H9 (cell line): ENCODE measurements at regions not wholly inside any gene's neighbourhood (a gene's known extent, or its start where the extent isn't known, plus 50 kb on each side); places are given as distances from the start of the nearest gene placed in this dataset.

Experiments used
- DNase-seq: peaks from one replicate; pipeline ENCODE4 v3.0.0-alpha.2; 2017
- H2AFZ ChIP-seq: one replicate; pipeline ENCODE4 v1.6.1; 2013; ENCODE audit warnings: mild to moderate bottlenecking, low read length, control low read depth, moderate library complexity
- H2AK5ac ChIP-seq: 2 replicates; pipeline ENCODE4 v1.6.1; 2013; ENCODE audit warnings: low read length, control low read depth, mixed read lengths; ENCODE audit not compliant: insufficient read length
- H2BK120ac ChIP-seq: one replicate; pipeline ENCODE4 v1.6.1; 2013; ENCODE audit warnings: low read depth, mild to moderate bottlenecking, low read length, control low read depth, inconsistent platforms; ENCODE audit not compliant: poor library complexity, severe bottlenecking
- H2BK12ac ChIP-seq: 2 replicates; pipeline ENCODE4 v1.6.1; 2013; ENCODE audit warnings: low read length, control low read depth, mixed read lengths, low read depth; ENCODE audit not compliant: insufficient read length
- H2BK15ac ChIP-seq: 2 replicates; pipeline ENCODE4 v1.6.1; 2013; ENCODE audit warnings: low read depth, low read length, control low read depth
- H2BK20ac ChIP-seq: one replicate; pipeline ENCODE4 v1.6.1; 2013; ENCODE audit warnings: low read depth, mild to moderate bottlenecking, low read length, control low read depth, inconsistent platforms; ENCODE audit not compliant: poor library complexity, severe bottlenecking
- H2BK5ac ChIP-seq: 2 replicates; pipeline ENCODE4 v1.6.1; 2013; ENCODE audit warnings: low read length, control low read depth, mixed read lengths; ENCODE audit not compliant: insufficient read length
- H3K14ac ChIP-seq: 2 replicates; pipeline ENCODE4 v1.6.1; 2013; ENCODE audit warnings: low read length, control low read depth; ENCODE audit not compliant: insufficient read depth
- H3K18ac ChIP-seq: 2 replicates; pipeline ENCODE4 v1.6.1; 2013; ENCODE audit warnings: low read depth, mild to moderate bottlenecking, mixed read lengths, low read length, control low read depth; ENCODE audit not compliant: insufficient read length
- H3K23ac ChIP-seq: 2 replicates; pipeline ENCODE4 v1.6.1; 2013; ENCODE audit warnings: low read length, control low read depth, mixed read lengths, low read depth; ENCODE audit not compliant: insufficient read length
- H3K23me2 ChIP-seq: 2 replicates; pipeline ENCODE4 v1.6.1; 2013; ENCODE audit warnings: low read depth, mild to moderate bottlenecking, mixed read lengths, low read length, control low read depth; ENCODE audit not compliant: insufficient read length, poor library complexity, severe bottlenecking
- H3K27ac ChIP-seq: 2 replicates; pipeline ENCODE4 v1.5.1; 2013; ENCODE audit warnings: low read length, control low read depth, mixed read lengths, low read depth; ENCODE audit not compliant: insufficient read length
- H3K27me3 ChIP-seq: 2 replicates; pipeline ENCODE4 v1.6.1; 2013; ENCODE audit warnings: low read length, control low read depth, inconsistent platforms; ENCODE audit not compliant: insufficient read depth
- H3K4ac ChIP-seq: 2 replicates; pipeline ENCODE4 v1.6.1; 2013; ENCODE audit warnings: low read depth, mild to moderate bottlenecking, control low read depth, inconsistent platforms, low read length, moderate library complexity
- H3K4me1 ChIP-seq: 2 replicates; pipeline ENCODE4 v1.6.1; 2013; ENCODE audit warnings: low read length, control low read depth, inconsistent platforms; ENCODE audit not compliant: insufficient read depth
- H3K4me2 ChIP-seq: 2 replicates; pipeline ENCODE4 v1.6.1; 2013; ENCODE audit warnings: low read length, control low read depth, mixed read lengths; ENCODE audit not compliant: insufficient read length, insufficient read depth
- H3K56ac ChIP-seq: 2 replicates; pipeline ENCODE4 v1.6.1; 2013; ENCODE audit warnings: low read depth, mild to moderate bottlenecking, mixed read lengths, low read length, control low read depth; ENCODE audit not compliant: insufficient read length
- H3K79me1 ChIP-seq: 2 replicates; pipeline ENCODE4 v1.6.1; 2013; ENCODE audit warnings: low read depth, mild to moderate bottlenecking, moderate library complexity, low read length, control low read depth, inconsistent platforms; ENCODE audit not compliant: insufficient read depth, poor library complexity, severe bottlenecking
- H3K79me2 ChIP-seq: 2 replicates; pipeline ENCODE4 v1.6.1; 2013; ENCODE audit warnings: low read length, control low read depth, inconsistent platforms; ENCODE audit not compliant: insufficient read depth
- H3K9ac ChIP-seq: 2 replicates; pipeline ENCODE4 v1.6.1; 2013; ENCODE audit warnings: low read length, control low read depth, mixed read lengths; ENCODE audit not compliant: insufficient read length; ENCODE audit errors: extremely low read depth
- H3K9me3 ChIP-seq: one replicate; pipeline ENCODE4 v1.6.1; 2013; ENCODE audit warnings: low read depth, low read length, inconsistent platforms; ENCODE audit not compliant: control insufficient read depth
- H3T11ph ChIP-seq: one replicate; pipeline ENCODE4 v1.6.1; 2013; ENCODE audit warnings: mild to moderate bottlenecking, low read length, control low read depth, inconsistent platforms
- H4K20me1 ChIP-seq: one replicate; pipeline ENCODE4 v1.6.1; 2013; ENCODE audit not compliant: control insufficient read depth, insufficient read length, insufficient read depth
- H4K5ac ChIP-seq: 2 replicates; pipeline ENCODE4 v1.6.1; 2013; ENCODE audit warnings: low read depth, mild to moderate bottlenecking, mixed read lengths, low read length, control low read depth; ENCODE audit not compliant: insufficient read length
- H4K8ac ChIP-seq: replicated peaks from 2 replicates; pipeline ENCODE4 v1.6.1; 2013; ENCODE audit warnings: low read length, control low read depth, mixed read lengths, low read depth; ENCODE audit not compliant: insufficient read length
- H4K91ac ChIP-seq: 2 replicates; pipeline ENCODE4 v1.6.1; 2013; ENCODE audit warnings: low read depth, mild to moderate bottlenecking, moderate library complexity, mixed read lengths, low read length, control low read depth; ENCODE audit not compliant: insufficient read length
- H3K27ac Mint-ChIP-seq, 3 experiments: 2 replicates in 2 of 3; 3 replicates in 1 of 3; pipeline ENCODE4 v1.8.0; 2020 to 2021; ENCODE audit warnings: mixed read lengths in 3 of 3, mild to moderate bottlenecking in 1 of 3, moderate library complexity in 1 of 3
- H3K27me3 Mint-ChIP-seq: 2 replicates; pipeline ENCODE4 v1.8.0; 2021; ENCODE audit warnings: low read depth, mild to moderate bottlenecking, moderate library complexity, mixed read lengths
- H3K36me3 Mint-ChIP-seq, 3 experiments: 2 replicates in 2 of 3; 3 replicates in 1 of 3; pipeline ENCODE4 v1.8.0; 2020 to 2021; ENCODE audit warnings: low read depth in 3 of 3, mixed read lengths in 3 of 3; ENCODE audit not compliant: insufficient read depth in 1 of 3
- H3K4me1 Mint-ChIP-seq, 2 experiments: 2 replicates each; pipeline ENCODE4 v1.8.0; 2020; ENCODE audit warnings: mixed read lengths in 2 of 2
- H3K4me3 Mint-ChIP-seq, 2 experiments: 2 replicates in 1 of 2; 3 replicates in 1 of 2; pipeline ENCODE4 v1.8.0; 2020 to 2021; ENCODE audit warnings: mild to moderate bottlenecking in 2 of 2, mixed read lengths in 2 of 2, moderate library complexity in 1 of 2
- H3K9me3 Mint-ChIP-seq, 2 experiments: 2 replicates in 1 of 2; 3 replicates in 1 of 2; pipeline ENCODE4 v1.8.0; 2020; ENCODE audit warnings: mild to moderate bottlenecking in 2 of 2, mixed read lengths in 2 of 2, moderate library complexity in 1 of 2
- WGBS: extraction: QIAGEN DNeasy Blood & Tissue Kit; methylation state at CpG from one replicate; pipeline ENCODE4 v1.1.7; 2013; ENCODE audit warnings: missing lambda C conversion rate, low lambda C conversion rate, mixed read lengths; ENCODE audit not compliant: insufficient read length; ENCODE audit errors: extremely low coverage; 5-methylcytosine and 5-hydroxymethylcytosine counted together
- TF ChIP-seq, protein P1 (sequence below): fragments of 200-600 bp; sonication (generic); conservative IDR thresholded peaks from 3 replicates; pipeline ENCODE4 v1.8.0; 2021; ENCODE audit warnings: antibody characterized with exemption, mild to moderate bottlenecking

DNA sequence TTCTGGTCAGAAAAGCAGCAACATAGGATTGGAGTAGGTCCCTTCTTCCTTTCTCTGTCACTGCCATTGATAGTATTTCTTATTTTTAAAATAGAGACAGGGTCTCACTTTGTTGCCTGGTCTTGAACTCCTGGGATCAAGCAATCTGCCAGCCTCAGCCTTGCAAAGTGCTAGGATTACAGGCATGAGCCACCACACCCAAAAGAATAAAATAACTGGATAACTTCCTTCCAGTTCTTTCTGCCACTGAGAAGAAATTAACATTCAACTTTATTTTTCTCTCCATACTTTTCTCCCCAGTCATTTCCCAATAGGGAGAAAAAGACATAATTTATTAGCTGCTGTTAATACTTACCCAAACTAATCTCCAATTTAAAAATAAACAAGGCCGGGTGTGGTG lies 91.9 kb upstream of the MED13 start:
- Mint-ChIP-seq H3K4me3 (no peak overlapping the region), H3K27ac (no peak overlapping the region), H3K36me3 (no peaks in the 10 kb centered on the region), H3K4me1 (no peaks in the 10 kb centered on the region), H3K27me3 (no peaks in the 10 kb centered on the region), H3K9me3 (no peaks in the 10 kb centered on the region)
- no peak overlapping the region for H3K18ac ChIP-seq
- no peak overlapping the region for H4K8ac ChIP-seq
- no peaks in the 10 kb centered on the region for H3K9me3 ChIP-seq
- TF ChIP-seq, protein P1, sequence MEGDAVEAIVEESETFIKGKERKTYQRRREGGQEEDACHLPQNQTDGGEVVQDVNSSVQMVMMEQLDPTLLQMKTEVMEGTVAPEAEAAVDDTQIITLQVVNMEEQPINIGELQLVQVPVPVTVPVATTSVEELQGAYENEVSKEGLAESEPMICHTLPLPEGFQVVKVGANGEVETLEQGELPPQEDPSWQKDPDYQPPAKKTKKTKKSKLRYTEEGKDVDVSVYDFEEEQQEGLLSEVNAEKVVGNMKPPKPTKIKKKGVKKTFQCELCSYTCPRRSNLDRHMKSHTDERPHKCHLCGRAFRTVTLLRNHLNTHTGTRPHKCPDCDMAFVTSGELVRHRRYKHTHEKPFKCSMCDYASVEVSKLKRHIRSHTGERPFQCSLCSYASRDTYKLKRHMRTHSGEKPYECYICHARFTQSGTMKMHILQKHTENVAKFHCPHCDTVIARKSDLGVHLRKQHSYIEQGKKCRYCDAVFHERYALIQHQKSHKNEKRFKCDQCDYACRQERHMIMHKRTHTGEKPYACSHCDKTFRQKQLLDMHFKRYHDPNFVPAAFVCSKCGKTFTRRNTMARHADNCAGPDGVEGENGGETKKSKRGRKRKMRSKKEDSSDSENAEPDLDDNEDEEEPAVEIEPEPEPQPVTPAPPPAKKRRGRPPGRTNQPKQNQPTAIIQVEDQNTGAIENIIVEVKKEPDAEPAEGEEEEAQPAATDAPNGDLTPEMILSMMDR = no peak
- H3K79me1 ChIP-seq = no peaks in the 10 kb centered on the region
- no peak overlapping the region for H3T11ph ChIP-seq
- H4K20me1 ChIP-seq = no peaks in the 10 kb centered on the region
- no peaks in the 10 kb centered on the region for H3K79me2 ChIP-seq
- no peak for DNase-seq
- no peaks in the 10 kb centered on the region for H3K23me2 ChIP-seq
- H3K14ac ChIP-seq = no peak overlapping the region
- no peak overlapping the region for H2BK120ac ChIP-seq
- H3K4ac ChIP-seq = no peak overlapping the region
- no peaks in the 10 kb centered on the region for H3K4me1 ChIP-seq
- no peak overlapping the region for H2BK20ac ChIP-seq
- H2BK5ac ChIP-seq = no peak overlapping the region
- H4K5ac ChIP-seq = no peak overlapping the region
- WGBS = no CpG with 5 or more reads among the region's 1 CpG
- H4K91ac ChIP-seq = no peak overlapping the region
- H2BK15ac ChIP-seq = no peak overlapping the region
- H2AK5ac ChIP-seq = no peak overlapping the region
- no peaks in the 10 kb centered on the region for H3K27me3 ChIP-seq
- no peak overlapping the region for H2AFZ ChIP-seq
- H2BK12ac ChIP-seq = no peak overlapping the region
- H3K4me2 ChIP-seq = no peak overlapping the region
- no peak overlapping the region for H3K56ac ChIP-seq
- H3K23ac ChIP-seq = no peak overlapping the region
- no peak overlapping the region for H3K9ac ChIP-seq
- no peak overlapping the region for H3K27ac ChIP-seq
